ENCODE measurements at regions not wholly inside any gene's neighbourhood (a gene's known extent, or its start where the extent isn't known, plus 50 kb on each side); places are given as distances from the start of the nearest gene placed in this dataset.

DNA sequence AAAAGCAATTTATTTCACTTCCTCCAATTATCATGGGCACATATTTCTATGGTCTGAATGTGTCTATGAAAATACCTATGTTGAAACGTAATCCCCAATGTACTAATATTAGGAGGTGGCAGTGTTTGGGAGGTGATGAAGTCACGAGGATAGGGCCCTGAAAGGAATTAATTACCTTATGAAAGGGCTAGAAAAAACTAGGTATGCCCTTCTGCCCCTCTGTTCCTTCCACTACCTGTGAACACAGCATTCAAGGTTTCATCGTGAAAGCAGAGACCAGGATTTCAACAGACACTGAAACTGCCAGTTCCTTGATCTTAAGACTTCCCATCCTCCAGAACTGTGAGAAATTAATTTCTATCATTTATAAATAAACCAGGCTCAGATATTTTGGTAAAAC, 1037.1 kb upstream of the C9orf72 start:
- no peak for TF ChIP-seq CTCF (optimal IDR thresholded peaks at IDR 0.05 in 1 of 3, IDR thresholded peaks at IDR 0.05 in 1 of 3, conservative IDR thresholded peaks at IDR 0.05 in 1 of 3; ENCODE audit: extremely low read depth in 1 of 3, insufficient read depth in 2 of 3, low read length in 3 of 3)
- TF ChIP-seq EZH2 (IDR thresholded peaks at IDR 0.05; ENCODE audit: low read length) = no peak

Measured in keratinocyte (primary cell).